A549 (cell line): ENCODE measurements at regions not wholly inside any gene's neighbourhood (a gene's known extent, or its start where the extent isn't known, plus 50 kb on each side); places are given as distances from the start of the nearest gene placed in this dataset.

ENCODE experiments used
- ATAC-seq, 2 experiments: fragments of 200-7000 bp in 1 of 2; fragments of >200 bp in 1 of 2; cut with Nextera tagmentation in 1 of 2; cut with Tn5 transposase in 1 of 2; 3 replicates each; pipeline versions ENCODE4 v1.8.0 to v1.9.1; 2018 to 2020; ENCODE audit warnings: mild to moderate bottlenecking in 1 of 2, moderate library complexity in 1 of 2
- CTCF ChIA-PET: fragments of 300-600 bp; sonication (Branson Sonifier 250); formaldehyde crosslinking; extraction: SDS; loops from one replicate; lab custom pipeline; 2021; ENCODE audit warnings: antibody characterized with exemption, inconsistent platforms; lab: Yijun Ruan, JAX
- POLR2A ChIA-PET: fragments of 350-600 bp; formaldehyde crosslinking; extraction: SDS; loops from one replicate; lab custom pipeline; 2021; ENCODE audit warnings: antibody characterized with exemption, inconsistent platforms; lab: Yijun Ruan, JAX
- DNase-seq, 2 experiments: peaks; one replicate each; pipeline versions ENCODE4 v3.0.0 to v3.0.0-alpha.2; 2011 to 2016; ENCODE audit warnings: low read depth in 1 of 2, low spot score in 1 of 2
- FAIRE-seq: peaks from 2 replicates; lab custom pipeline; 2011; peaks lifted over from hg19 to GRCh38; lab: Jason Lieb, UNC
- H3K27ac ChIP-seq, 2 experiments: fragments of >200 bp; sonication (Bioruptor Twin); formaldehyde crosslinking; 3 replicates each; pipeline ENCODE4 v1.5.1; 2016 to 2017
- H3K4me1 ChIP-seq: fragments of >200 bp; sonication (Bioruptor Twin); formaldehyde crosslinking; 3 replicates; pipeline ENCODE4 v1.6.1; 2016
- H3K4me2 ChIP-seq: fragments of >200 bp; sonication (Bioruptor Twin); formaldehyde crosslinking; 3 replicates; pipeline ENCODE4 v1.6.1; 2016
- H3K4me3 ChIP-seq: fragments of >200 bp; sonication (Bioruptor Twin); formaldehyde crosslinking; 3 replicates; pipeline ENCODE4 v1.5.1; 2016
- H3K9me3 ChIP-seq: fragments of >200 bp; sonication (Bioruptor Twin); formaldehyde crosslinking; 3 replicates; pipeline ENCODE4 v1.6.1; 2016
- CBX2 ChIP-seq: fragments of 200-600 bp; sonication (generic); IDR thresholded peaks from 2 replicates; pipeline ENCODE4 v1.6.1; 2016; ENCODE audit warnings: low read depth, mild to moderate bottlenecking, borderline replicate concordance
- CBX8 ChIP-seq: fragments of 200-600 bp; sonication (generic); IDR thresholded peaks from 2 replicates; pipeline ENCODE4 v1.6.1; 2016
- CEBPB ChIP-seq, 2 experiments: fragments of >200 bp in 1 of 2; sonication (Bioruptor Twin) in 1 of 2; formaldehyde crosslinking in 1 of 2; IDR thresholded peaks; 2 replicates each; pipeline ENCODE4 v1.6.1; 2012 to 2016
- CHD2 ChIP-seq: fragments of 150-350 bp; IDR thresholded peaks from 2 replicates; pipeline ENCODE4 v1.6.1; 2014; ENCODE audit warnings: low read length; ENCODE audit not compliant: partially characterized antibody
- CTCF ChIP-seq: fragments of >200 bp; sonication (Bioruptor Twin); formaldehyde crosslinking; IDR thresholded peaks from 3 replicates; pipeline ENCODE4 v1.5.1; 2016
- EHF ChIP-seq: fragments of 250-450 bp; sonication (Bioruptor Pico); IDR thresholded peaks from 2 replicates; pipeline ENCODE4 v1.5.0; 2020; ENCODE audit warnings: mild to moderate bottlenecking
- EHMT2 ChIP-seq: fragments of 200-600 bp; sonication (generic); IDR thresholded peaks from 2 replicates; pipeline ENCODE4 v1.6.1; 2016; ENCODE audit warnings: antibody characterized with exemption, low read depth, mild to moderate bottlenecking, moderate library complexity
- EP300 ChIP-seq, 2 experiments: fragments of >200 bp; sonication (Bioruptor Twin); formaldehyde crosslinking; IDR thresholded peaks; 2 replicates in 1 of 2; 3 replicates in 1 of 2; pipeline ENCODE4 v1.6.1; 2016 to 2017
- FOSB ChIP-seq: fragments of 250-450 bp; sonication (Bioruptor Pico); IDR thresholded peaks from 2 replicates; pipeline ENCODE4 v1.5.0; 2020; ENCODE audit warnings: mild to moderate bottlenecking, moderate library complexity
- FOXS1 ChIP-seq: fragments of 250-450 bp; sonication (Bioruptor Pico); IDR thresholded peaks from 2 replicates; pipeline ENCODE4 v1.5.0; 2020; ENCODE audit warnings: mild to moderate bottlenecking, moderate library complexity
- GATA3 ChIP-seq: IDR thresholded peaks from 2 replicates; pipeline ENCODE4 v1.6.1; 2012; ENCODE audit warnings: borderline replicate concordance
- HES2 ChIP-seq: fragments of >200 bp; sonication (Bioruptor Twin); formaldehyde crosslinking; IDR thresholded peaks from 2 replicates; pipeline ENCODE4 v1.6.1; 2016
- HEYL ChIP-seq: fragments of 250-450 bp; sonication (Bioruptor Pico); IDR thresholded peaks from 2 replicates; pipeline ENCODE4 v1.8.0; 2021; ENCODE audit warnings: mild to moderate bottlenecking, moderate library complexity
- HOXA7 ChIP-seq: fragments of 250-450 bp; sonication (Bioruptor Pico); IDR thresholded peaks from 2 replicates; pipeline ENCODE4 v1.5.0; 2020; ENCODE audit warnings: mild to moderate bottlenecking, moderate library complexity
- HOXB13 ChIP-seq: fragments of 250-450 bp; sonication (Bioruptor Pico); IDR thresholded peaks from 2 replicates; pipeline ENCODE4 v1.5.0; 2020; ENCODE audit warnings: low read depth, mild to moderate bottlenecking, moderate library complexity
- HOXB5 ChIP-seq: fragments of 250-450 bp; sonication (Bioruptor Pico); IDR thresholded peaks from 2 replicates; pipeline ENCODE4 v1.5.0; 2020; ENCODE audit warnings: mild to moderate bottlenecking, moderate library complexity
- JUN ChIP-seq, 2 experiments: fragments of >200 bp; sonication (Bioruptor Twin); formaldehyde crosslinking; IDR thresholded peaks; 2 replicates in 1 of 2; 3 replicates in 1 of 2; pipeline ENCODE4 v1.6.1; 2016 to 2017
- KDM1A ChIP-seq: fragments of 200-600 bp; sonication (generic); IDR thresholded peaks from 2 replicates; pipeline ENCODE4 v1.6.1; 2016; ENCODE audit warnings: low read depth, mild to moderate bottlenecking
- NFE2L2 ChIP-seq: fragments of 150-350 bp; conservative IDR thresholded peaks from 2 replicates; pipeline ENCODE4 v1.6.1; 2014; ENCODE audit warnings: low read length
- NR3C1 ChIP-seq: fragments of >200 bp; sonication (Bioruptor Twin); formaldehyde crosslinking; IDR thresholded peaks from 3 replicates; pipeline ENCODE4 v1.6.1; 2017
- RARB ChIP-seq: fragments of 250-450 bp; sonication (Bioruptor Pico); IDR thresholded peaks from 2 replicates; pipeline ENCODE4 v1.8.0; 2021; ENCODE audit warnings: mild to moderate bottlenecking, moderate library complexity
- REST ChIP-seq: fragments of 200-600 bp; sonication (generic); IDR thresholded peaks from 2 replicates; pipeline ENCODE4 v1.6.1; 2016; ENCODE audit warnings: antibody characterized with exemption, mild to moderate bottlenecking, moderate library complexity
- SMC3 ChIP-seq: fragments of >200 bp; sonication (Bioruptor Twin); formaldehyde crosslinking; IDR thresholded peaks from 3 replicates; pipeline ENCODE4 v1.6.1; 2018; ENCODE audit warnings: inconsistent platforms
- TFCP2L1 ChIP-seq: fragments of 250-450 bp; sonication (Bioruptor Pico); IDR thresholded peaks from 2 replicates; pipeline ENCODE4 v1.5.0; 2021; ENCODE audit warnings: mild to moderate bottlenecking
- TP53 ChIP-seq: fragments of 250-450 bp; sonication (Bioruptor Pico); IDR thresholded peaks from 2 replicates; pipeline ENCODE4 v1.5.0; 2021; ENCODE audit warnings: mild to moderate bottlenecking, moderate library complexity
- USF2 ChIP-seq: fragments of 450-650 bp; IDR thresholded peaks from 2 replicates; pipeline ENCODE4 v1.6.1; 2014; ENCODE audit warnings: antibody characterized with exemption
- ZFP36 ChIP-seq: fragments of 450-650 bp; IDR thresholded peaks from 2 replicates; pipeline ENCODE4 v1.6.1; 2014; ENCODE audit warnings: borderline replicate concordance; ENCODE audit not compliant: partially characterized antibody
- ZNF302 ChIP-seq: fragments of 250-450 bp; sonication (Bioruptor Pico); IDR thresholded peaks from 2 replicates; pipeline ENCODE4 v1.9.0; 2021; ENCODE audit warnings: inconsistent platforms, mild to moderate bottlenecking, moderate library complexity
- ZSCAN20 ChIP-seq: fragments of 250-450 bp; sonication (Bioruptor Pico); IDR thresholded peaks from 2 replicates; pipeline ENCODE4 v1.8.0; 2022; ENCODE audit warnings: mild to moderate bottlenecking, moderate library complexity
- WGBS: methylation state at CpG from one replicate; pipeline ENCODE4 v1.1.6; 2017; ENCODE audit errors: missing lambda C conversion rate; 5-methylcytosine and 5-hydroxymethylcytosine counted together
- TF ChIP-seq, protein P1 (sequence below): IDR thresholded peaks from 2 replicates; pipeline ENCODE4 v1.6.1; 2012
- TF ChIP-seq, protein P2 (sequence below): IDR thresholded peaks from 2 replicates; pipeline ENCODE4 v1.6.1; 2012

GRCh38 chr7:155368894-155369600 lies 71.4 kb downstream of the INSIG1 start:
- peaks cover 13% of the 10 kb centered on the region; the same call in 2 of the 3 replicates for H3K4me1 ChIP-seq
- no peak overlapping the region for H3K27ac ChIP-seq
- WGBS = 83% methylated on average over 7 of the region's 7 CpGs
- no peaks in the 10 kb centered on the region for H3K9me3 ChIP-seq
- FAIRE-seq = no peak
- no peak overlapping the region for H3K4me3 ChIP-seq
- H3K4me2 ChIP-seq = no peak overlapping the region
- ATAC-seq = 0 out of 6 replicates have a peak, but pooled peaks have one; percentile 10 to 15
- no peak for DNase-seq
- ChIA-PET POLR2A (interaction anchor here (0.6 kb wide), 1 partner anchor 441 kb away, joined by 3 read pairs; no protein-coding TSS in a partner anchor), CTCF (interaction anchor here (1.2 to 2.0 kb wide), 5 partner anchors 9 to 377 kb away, joined by 3 to 11 read pairs (median 6); no protein-coding TSS in a partner anchor)
- no peak for TF ChIP-seq SMC3
- no peak for TF ChIP-seq GATA3
- TF ChIP-seq KDM1A = no peak
- TF ChIP-seq RARB = no peak
- TF ChIP-seq, protein P1, sequence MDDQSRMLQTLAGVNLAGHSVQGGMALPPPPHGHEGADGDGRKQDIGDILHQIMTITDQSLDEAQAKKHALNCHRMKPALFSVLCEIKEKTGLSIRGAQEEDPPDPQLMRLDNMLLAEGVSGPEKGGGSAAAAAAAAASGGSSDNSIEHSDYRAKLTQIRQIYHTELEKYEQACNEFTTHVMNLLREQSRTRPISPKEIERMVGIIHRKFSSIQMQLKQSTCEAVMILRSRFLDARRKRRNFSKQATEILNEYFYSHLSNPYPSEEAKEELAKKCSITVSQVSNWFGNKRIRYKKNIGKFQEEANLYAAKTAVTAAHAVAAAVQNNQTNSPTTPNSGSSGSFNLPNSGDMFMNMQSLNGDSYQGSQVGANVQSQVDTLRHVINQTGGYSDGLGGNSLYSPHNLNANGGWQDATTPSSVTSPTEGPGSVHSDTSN = no peak
- no peak for TF ChIP-seq NFE2L2
- no peak for TF ChIP-seq HOXB13
- no peak for TF ChIP-seq HES2
- no peak for TF ChIP-seq HOXB5 (CRISPR knock-in tag)
- TF ChIP-seq ZSCAN20 = no peak
- TF ChIP-seq ZNF302 = no peak
- TF ChIP-seq, protein P2, sequence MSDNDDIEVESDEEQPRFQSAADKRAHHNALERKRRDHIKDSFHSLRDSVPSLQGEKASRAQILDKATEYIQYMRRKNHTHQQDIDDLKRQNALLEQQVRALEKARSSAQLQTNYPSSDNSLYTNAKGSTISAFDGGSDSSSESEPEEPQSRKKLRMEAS = no peak
- no peak for TF ChIP-seq CHD2
- no peak for TF ChIP-seq FOSB (CRISPR knock-in tag)
- no peak for TF ChIP-seq CTCF
- no peak for TF ChIP-seq EHMT2
- no peak for TF ChIP-seq FOXS1 (CRISPR knock-in tag)
- no peak for TF ChIP-seq EHF (CRISPR knock-in tag)
- no peak for TF ChIP-seq ZFP36

- no peak overlapping the region for H3K27ac ChIP-seq
- CTCF ChIA-PET = interaction anchor here (1.2 to 2.0 kb wide), 5 partner anchors 9 to 376 kb away, joined by 3 to 11 read pairs (median 6); no protein-coding TSS in a partner anchor
- TF ChIP-seq CBX2 (no peak), TP53 (CRISPR knock-in tag) (no peak), CEBPB (IDR thresholded peaks at IDR 0.05) (no peak), CBX8 (no peak), JUN (IDR thresholded peaks at IDR 0.05) (no peak), NR3C1 (no peak), TFCP2L1 (CRISPR knock-in tag) (no peak), USF2 (no peak), KDM1A (no peak), EP300 (IDR thresholded peaks at IDR 0.05) (no peak), REST (no peak), ZSCAN20 (no peak), ZFP36 (no peak), HEYL (CRISPR knock-in tag) (no peak), HOXA7 (CRISPR knock-in tag) (no peak), HOXB13 (no peak)
Measured at GRCh38 chr7:155369766-155370165, 72.1 kb downstream of the INSIG1 start.

More at GRCh38 chr7:155369766-155370165, 72.1 kb downstream of the INSIG1 start:
- Histone ChIP-seq H3K4me3 (no peak overlapping the region), H3K4me1 (peaks cover 13% of the 10 kb centered on the region; the same call in 2 of the 3 replicates), H3K9me3 (no peaks in the 10 kb centered on the region), H3K4me2 (no peak overlapping the region)
- POLR2A ChIA-PET = no interaction called here
- no peak for FAIRE-seq
- ATAC-seq = no peak
- no peak for DNase-seq
- 77% methylated on average over 15 of the region's 15 CpGs for WGBS
